RWPE1 (cell line): ENCODE measurements at regions not wholly inside any gene's neighbourhood (a gene's known extent, or its start where the extent isn't known, plus 50 kb on each side); places are given as distances from the start of the nearest gene placed in this dataset.

Source experiments
- CTCF ChIA-PET: fragments of 350-600 bp; sonication (Branson Sonifier 250); formaldehyde crosslinking; extraction: SDS; loops from one replicate; lab custom pipeline; 2021; lab: Yijun Ruan, JAX
- POLR2A ChIA-PET: fragments of 400-600 bp; formaldehyde crosslinking; extraction: SDS; loops from one replicate; lab custom pipeline; 2020; ENCODE audit warnings: antibody characterized with exemption; ENCODE audit not compliant: low non-redundant PET; lab: Yijun Ruan, JAX
- DNase-seq: peaks from one replicate; pipeline ENCODE4 v3.0.0; 2012; ENCODE audit warnings: low spot score
- H3K27ac ChIP-seq: fragments of 450-650 bp; 2 replicates; pipeline ENCODE4 v1.5.1; 2017
- CTCF ChIP-seq: fragments of 450-650 bp; conservative IDR thresholded peaks from 2 replicates; pipeline ENCODE4 v1.5.1; 2017; ENCODE audit warnings: low read depth, mild to moderate bottlenecking

- H3K27ac ChIP-seq: no peak overlapping the region
- DNase-seq: no peak
- POLR2A ChIA-PET: no interaction called here
- CTCF ChIA-PET: no interaction called here
- no peak for TF ChIP-seq CTCF
These were observed 579.2 kb upstream of the RGS18 start for GRCh38 chr1:191579019-191579418.

DNA sequence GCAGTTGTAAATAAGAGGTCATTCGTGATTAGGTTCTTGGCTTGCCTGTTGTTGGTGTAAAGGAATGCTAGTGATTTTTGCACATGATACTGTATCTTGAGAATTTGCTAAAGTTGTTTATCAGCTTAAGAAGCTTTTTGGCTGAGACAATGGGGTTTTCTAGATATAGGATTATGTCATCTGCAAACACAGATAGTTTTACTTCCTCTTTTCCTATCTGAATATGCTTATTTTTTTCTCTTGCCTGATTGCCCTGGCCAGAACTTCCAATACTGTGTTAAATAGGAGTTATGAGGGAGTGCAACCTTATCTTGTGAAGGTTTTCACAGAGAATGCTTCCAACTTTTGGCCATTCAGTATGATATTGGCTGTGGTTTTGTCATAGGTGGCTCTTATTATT, 576.1 kb upstream of the RGS18 start:
- H3K27ac ChIP-seq: no peak overlapping the region
- no peak for DNase-seq
- POLR2A ChIA-PET: no interaction called here
- TF ChIP-seq CTCF: no peak
- CTCF ChIA-PET: interaction anchor here (0.6 kb wide), 1 partner anchor 223 kb away, joined by 4 read pairs; no protein-coding TSS in a partner anchor

DNA sequence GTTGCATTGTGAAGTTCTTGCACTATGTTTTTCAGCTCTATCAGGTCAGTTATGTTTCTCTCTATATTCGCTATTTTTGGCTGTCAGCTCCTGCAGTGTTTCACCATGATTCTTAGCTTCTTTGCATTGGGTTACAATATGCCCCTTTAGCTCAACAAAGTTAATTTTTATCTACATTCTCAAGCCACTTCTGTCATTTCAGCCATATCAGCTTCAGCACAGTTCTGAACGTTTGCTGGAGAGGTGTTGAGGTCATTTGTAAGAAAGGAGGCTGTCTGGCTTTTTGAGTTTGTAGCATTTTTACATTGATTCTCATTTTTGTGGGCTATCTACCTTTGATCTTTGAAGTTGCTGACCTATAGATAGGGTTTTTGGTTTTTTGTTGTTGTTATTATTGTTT, 573.2 kb upstream of the RGS18 start:
- CTCF ChIA-PET: no interaction called here
- POLR2A ChIA-PET: interaction anchor here (0.6 kb wide), 1 partner anchor 87 kb away, joined by 3 read pairs; no protein-coding TSS in a partner anchor
- DNase-seq: no peak
- H3K27ac ChIP-seq: no peak overlapping the region
- TF ChIP-seq CTCF: no peak

DNA sequence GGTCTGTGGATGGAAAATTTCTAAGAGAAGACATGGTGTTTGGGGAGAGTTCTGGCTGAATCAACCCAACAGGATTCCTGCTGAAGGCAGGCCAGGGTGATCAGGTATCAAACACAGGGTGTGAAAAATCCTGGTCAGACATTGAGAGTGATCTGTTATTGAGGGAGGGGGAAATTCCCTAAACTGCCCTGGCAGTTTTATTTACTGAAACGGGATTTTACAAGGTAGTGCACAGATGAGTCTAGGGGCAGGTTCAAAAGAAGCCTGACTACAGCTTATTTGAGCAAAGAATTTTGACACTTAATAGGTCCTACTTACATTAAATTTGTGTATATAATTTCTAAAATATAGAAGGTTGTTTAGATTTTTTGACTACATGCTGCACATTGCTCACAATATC, 569.4 kb upstream of the RGS18 start:
- H3K27ac ChIP-seq: no peak overlapping the region
- no peak for TF ChIP-seq CTCF
- ChIA-PET CTCF (no interaction called here), POLR2A (no interaction called here)
- no peak for DNase-seq

- TF ChIP-seq CTCF: no peak
- POLR2A ChIA-PET: no interaction called here
- CTCF ChIA-PET: no interaction called here
- DNase-seq: no peak
- no peak overlapping the region for H3K27ac ChIP-seq
These were observed 568.7 kb upstream of the RGS18 start for GRCh38 chr1:191589536-191589935.

DNA sequence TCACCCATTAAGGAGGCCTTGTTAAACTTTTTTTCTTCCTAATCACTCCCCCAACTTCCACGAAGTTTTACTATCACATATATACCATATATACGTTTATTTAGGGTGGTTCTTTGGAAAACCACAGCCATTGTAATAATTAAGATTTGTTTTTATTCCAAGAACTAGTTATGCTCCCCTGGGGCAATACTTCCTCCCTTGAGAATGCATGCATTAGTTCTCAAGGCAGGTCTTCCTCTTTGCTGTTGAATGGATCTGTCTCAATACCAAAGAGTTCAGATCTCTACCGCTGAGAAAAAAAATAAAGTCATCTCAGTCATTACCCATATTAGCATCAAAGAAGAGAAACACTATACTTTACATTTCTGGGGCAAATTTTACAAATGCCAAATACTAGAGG, 567.7 kb upstream of the RGS18 start:
- no peak overlapping the region for H3K27ac ChIP-seq
- ChIA-PET CTCF (no interaction called here), POLR2A (no interaction called here)
- no peak for TF ChIP-seq CTCF
- DNase-seq: no peak

DNA sequence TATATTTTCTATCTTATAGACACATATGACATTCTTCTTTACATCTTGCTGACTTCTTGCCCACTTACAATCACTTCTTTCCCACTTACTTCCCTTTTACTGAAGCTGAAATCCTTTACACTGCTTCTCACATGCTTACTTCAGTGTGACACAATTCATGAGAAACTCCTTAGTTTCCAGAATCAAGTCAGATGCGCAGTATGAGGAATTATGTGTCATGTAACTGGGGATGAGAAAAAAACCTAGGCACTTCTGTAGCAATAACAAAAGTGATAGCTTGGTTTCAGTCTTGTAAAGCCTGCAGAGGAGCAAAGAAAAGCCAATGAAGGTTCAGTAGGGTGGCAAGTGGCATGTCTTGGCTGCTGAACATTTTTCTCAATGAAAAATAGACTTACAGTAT, 566.2 kb upstream of the RGS18 start:
- no peak for DNase-seq
- H3K27ac ChIP-seq: no peak overlapping the region
- ChIA-PET CTCF (no interaction called here), POLR2A (no interaction called here)
- TF ChIP-seq CTCF: no peak
